ENCODE measurements at regions not wholly inside any gene's neighbourhood (a gene's known extent, or its start where the extent isn't known, plus 50 kb on each side); places are given as distances from the start of the nearest gene placed in this dataset.
"Not testable (repeated sequence)": the region's sequence is repeated elsewhere in the genome, so short reads cannot be mapped to it uniquely, and the experiment has no call there.

DNA sequence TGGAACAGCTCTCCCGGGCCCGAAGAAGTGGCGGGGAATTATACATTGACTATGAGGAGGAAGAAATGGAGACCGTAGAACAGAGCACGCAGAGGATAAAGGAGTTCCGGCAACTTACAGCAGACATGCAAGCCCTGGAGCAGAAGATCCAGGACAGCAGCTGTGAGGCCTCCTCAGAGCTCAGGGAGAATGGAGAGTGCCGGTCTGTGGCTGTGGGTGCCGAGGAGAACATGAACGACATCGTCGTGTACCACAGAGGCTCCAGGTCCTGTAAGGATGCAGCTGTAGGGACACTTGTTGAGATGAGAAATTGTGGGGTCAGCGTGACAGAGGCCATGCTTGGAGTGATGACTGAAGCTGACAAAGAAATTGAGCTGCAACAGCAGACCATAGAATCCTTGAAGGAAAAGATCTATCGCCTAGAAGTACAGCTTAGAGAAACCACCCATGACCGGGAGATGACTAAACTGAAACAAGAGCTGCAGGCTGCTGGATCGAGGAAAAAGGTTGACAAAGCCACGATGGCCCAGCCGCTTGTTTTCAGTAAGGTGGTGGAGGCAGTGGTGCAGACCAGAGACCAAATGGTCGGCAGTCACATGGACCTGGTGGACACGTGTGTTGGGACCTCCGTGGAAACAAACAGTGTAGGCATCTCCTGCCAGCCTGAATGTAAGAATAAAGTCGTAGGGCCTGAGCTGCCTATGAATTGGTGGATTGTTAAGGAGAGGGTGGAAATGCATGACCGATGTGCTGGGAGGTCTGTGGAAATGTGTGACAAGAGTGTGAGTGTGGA is 129.5 kb upstream of the DMRT1 start:
- no peak for DNase-seq (ENCODE audit: low read depth, low spot score)
- in situ Hi-C loops (cut with HindIII; ENCODE audit: low pct_unique_long_range_greater_than_20kb, low sequenced_read_pairs) = no loop called here

- in situ Hi-C loops (cut with HindIII; ENCODE audit: low pct_unique_long_range_greater_than_20kb, low sequenced_read_pairs) = no loop called here
- DNase-seq (ENCODE audit: low read depth, low spot score) = no peak
Measured at GRCh38 chr9:712643-713042, 128.9 kb upstream of the DMRT1 start.

- DNase-seq (ENCODE audit: low read depth, low spot score) = no peak
- in situ Hi-C loops (cut with HindIII; ENCODE audit: low pct_unique_long_range_greater_than_20kb, low sequenced_read_pairs) = no loop called here
Measured at GRCh38 chr9:713091-713490, 128.4 kb upstream of the DMRT1 start.

GRCh38 chr9:714675-715074 is 126.8 kb upstream of the DMRT1 start:
- DNase-seq (ENCODE audit: low read depth, low spot score) = no peak
- in situ Hi-C loops (cut with HindIII; ENCODE audit: low pct_unique_long_range_greater_than_20kb, low sequenced_read_pairs) = no loop called here

DNA sequence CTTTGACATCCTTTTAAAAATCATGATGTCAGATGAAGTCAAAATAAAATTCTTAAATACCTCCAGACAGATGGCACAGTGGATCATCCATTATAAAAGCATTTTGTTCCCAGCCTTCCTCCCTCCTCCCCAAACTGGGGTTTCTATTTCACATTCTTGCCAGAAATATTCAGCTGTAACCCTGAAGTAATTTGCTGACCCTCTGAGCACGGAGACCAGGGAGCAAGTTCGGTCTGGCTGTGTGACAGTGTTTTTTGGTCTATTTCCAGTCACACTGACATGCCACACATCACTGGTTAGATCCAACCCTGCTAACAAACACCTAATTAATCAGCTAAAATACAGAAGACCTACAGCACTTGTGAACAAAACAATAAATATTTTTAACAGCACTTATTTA is 126.2 kb upstream of the DMRT1 start:
- in situ Hi-C loops (cut with HindIII; ENCODE audit: low pct_unique_long_range_greater_than_20kb, low sequenced_read_pairs) = no loop called here
- no peak for DNase-seq (ENCODE audit: low read depth, low spot score)

- peak; percentile 94 for DNase-seq (ENCODE audit: low read depth, low spot score)
- in situ Hi-C loops (cut with HindIII; ENCODE audit: low pct_unique_long_range_greater_than_20kb, low sequenced_read_pairs) = no loop called here
Measured at GRCh38 chr9:715743-716400, 125.6 kb upstream of the DMRT1 start.

GRCh38 chr9:717722-718121 is 123.8 kb upstream of the DMRT1 start:
- no peak for DNase-seq (ENCODE audit: low read depth, low spot score)
- in situ Hi-C loops (cut with HindIII; ENCODE audit: low pct_unique_long_range_greater_than_20kb, low sequenced_read_pairs) = no loop called here

- in situ Hi-C loops (cut with HindIII; ENCODE audit: low pct_unique_long_range_greater_than_20kb, low sequenced_read_pairs) = no loop called here
- no peak for DNase-seq (ENCODE audit: low read depth, low spot score)
Measured at GRCh38 chr9:720239-720881, 121.1 kb upstream of the DMRT1 start.

DNA sequence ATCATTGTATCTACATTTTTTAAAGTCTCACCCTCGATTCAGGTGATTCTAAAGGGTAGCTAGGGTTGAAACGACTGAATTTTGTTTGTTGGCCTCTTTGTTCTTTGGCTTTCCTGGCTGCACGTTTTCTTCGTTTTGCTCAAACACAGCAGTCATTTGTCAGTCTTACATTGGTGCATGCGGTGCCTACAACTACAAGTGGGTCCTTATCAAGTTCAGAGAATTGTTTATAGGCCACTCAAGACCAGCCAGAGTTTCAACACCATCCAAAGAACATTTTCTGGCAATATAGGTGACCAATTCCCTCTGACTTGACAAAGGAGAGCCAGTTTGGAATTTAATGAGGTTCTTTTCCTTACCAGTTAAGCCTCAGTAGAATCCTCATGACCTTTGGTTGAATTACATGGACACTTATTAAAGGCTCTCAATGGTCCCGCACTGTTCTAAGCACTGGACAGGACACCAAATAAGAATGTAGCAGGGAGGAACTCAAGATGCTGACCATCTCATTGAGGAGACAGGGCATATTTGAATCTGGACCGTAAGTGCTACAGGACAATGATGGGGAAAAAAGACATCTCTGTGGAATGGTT is 119.0 kb upstream of the DMRT1 start:
- in situ Hi-C loops (cut with HindIII; ENCODE audit: low pct_unique_long_range_greater_than_20kb, low sequenced_read_pairs) = no loop called here
- no peak for DNase-seq (ENCODE audit: low read depth, low spot score)

DNA sequence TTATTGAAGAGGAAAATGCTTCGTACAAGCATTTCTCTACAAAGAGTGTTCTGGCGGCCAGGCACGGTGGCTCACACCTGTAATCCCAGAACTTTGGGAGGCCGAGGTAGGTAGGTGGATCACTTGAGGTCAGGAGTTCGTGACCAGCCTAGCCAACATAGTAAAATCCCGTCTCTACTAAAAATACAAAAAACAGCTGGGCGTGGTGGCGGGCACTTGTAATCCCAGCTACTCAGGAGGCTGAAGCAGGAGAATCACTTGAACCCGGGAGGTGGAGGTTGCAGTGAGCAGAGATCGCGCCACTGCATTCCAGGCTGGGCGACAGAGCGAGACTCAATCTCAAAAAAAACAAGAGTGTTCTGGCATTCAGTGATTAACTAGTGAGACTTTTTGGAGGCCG is 117.0 kb upstream of the DMRT1 start:
- DNase-seq (ENCODE audit: low read depth, low spot score); in situ Hi-C loops (cut with HindIII; ENCODE audit: low pct_unique_long_range_greater_than_20kb, low sequenced_read_pairs): not testable (repeated sequence)

GRCh38 chr9:726005-726404 is 115.5 kb upstream of the DMRT1 start:
- peak; percentile 27 for DNase-seq (ENCODE audit: low read depth, low spot score)
- in situ Hi-C loops (cut with HindIII; ENCODE audit: low pct_unique_long_range_greater_than_20kb, low sequenced_read_pairs) = no loop called here

DNA sequence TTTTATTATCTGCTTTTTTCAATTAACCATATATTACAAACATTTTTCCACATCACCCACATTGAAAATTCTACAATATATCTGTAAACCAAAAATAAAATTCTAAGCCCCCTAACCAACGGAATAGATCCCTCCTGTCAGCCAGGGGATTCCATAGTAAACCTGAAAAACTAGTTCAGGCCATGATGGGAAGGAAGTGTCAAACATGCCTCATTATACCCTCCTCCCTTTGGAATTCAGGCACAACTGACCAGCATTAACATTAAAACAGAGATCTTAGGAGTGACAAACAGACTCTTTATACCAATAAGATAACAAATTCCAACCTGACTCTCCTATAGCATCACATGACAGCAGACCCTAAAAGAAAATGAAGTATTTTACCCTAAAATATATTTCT is 113.7 kb upstream of the DMRT1 start:
- in situ Hi-C loops (cut with HindIII; ENCODE audit: low pct_unique_long_range_greater_than_20kb, low sequenced_read_pairs) = no loop called here
- no peak for DNase-seq (ENCODE audit: low read depth, low spot score)

DNA sequence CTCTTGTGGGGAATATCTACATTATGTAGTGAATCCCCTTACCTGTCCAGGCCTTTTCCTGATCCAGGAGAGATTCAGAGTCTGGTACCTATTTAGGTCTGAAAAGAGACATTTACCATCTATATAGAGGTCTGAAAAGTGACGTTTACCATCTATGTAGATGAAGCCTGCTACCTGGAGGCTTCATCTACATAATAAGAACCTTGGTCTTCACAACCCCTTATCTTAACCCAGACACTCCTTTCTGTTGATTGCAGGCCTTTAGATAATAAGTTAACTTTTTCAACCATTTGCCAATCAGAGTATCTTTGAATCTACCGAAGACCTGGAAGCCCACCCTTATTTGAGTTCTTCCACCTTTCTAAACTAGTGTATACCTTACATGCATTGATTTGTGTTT is 113.0 kb upstream of the DMRT1 start:
- in situ Hi-C loops (cut with HindIII; ENCODE audit: low pct_unique_long_range_greater_than_20kb, low sequenced_read_pairs) = no loop called here
- DNase-seq (ENCODE audit: low read depth, low spot score) = no peak

DNA sequence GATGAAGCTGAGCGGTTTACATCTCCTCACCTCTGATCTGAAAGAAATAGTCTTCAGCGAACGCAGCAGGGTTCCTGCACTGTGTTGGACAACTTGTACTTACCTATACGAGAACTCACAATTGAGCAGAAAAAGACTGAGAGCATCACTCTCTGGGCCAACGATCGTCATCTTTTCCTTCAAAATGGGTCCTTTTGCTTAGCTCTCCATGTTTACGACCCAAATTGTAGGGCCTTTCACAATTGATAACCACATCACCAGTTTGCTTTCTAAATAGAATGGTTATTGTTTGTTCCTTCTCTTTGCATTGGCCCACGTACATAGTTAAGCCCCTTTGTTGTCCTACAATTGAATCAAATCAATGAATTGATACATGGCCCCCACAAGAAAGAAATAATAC is 110.0 kb upstream of the DMRT1 start:
- no peak for DNase-seq (ENCODE audit: low read depth, low spot score)
- in situ Hi-C loops (cut with HindIII; ENCODE audit: low pct_unique_long_range_greater_than_20kb, low sequenced_read_pairs) = no loop called here

- in situ Hi-C loops (cut with HindIII; ENCODE audit: low pct_unique_long_range_greater_than_20kb, low sequenced_read_pairs) = no loop called here
- DNase-seq (ENCODE audit: low read depth, low spot score) = no peak
Measured at GRCh38 chr9:734831-735511, 106.5 kb upstream of the DMRT1 start.

- DNase-seq (ENCODE audit: low read depth, low spot score) = no peak
- in situ Hi-C loops (cut with HindIII; ENCODE audit: low pct_unique_long_range_greater_than_20kb, low sequenced_read_pairs) = no loop called here
Measured at GRCh38 chr9:737400-738120, 103.9 kb upstream of the DMRT1 start.

- DNase-seq (ENCODE audit: low read depth, low spot score) = no peak
- in situ Hi-C loops (cut with HindIII; ENCODE audit: low pct_unique_long_range_greater_than_20kb, low sequenced_read_pairs) = no loop called here
Measured at GRCh38 chr9:738209-738915, 103.1 kb upstream of the DMRT1 start.
